RWPE2 (cell line): ENCODE measurements at regions not wholly inside any gene's neighbourhood (a gene's known extent, or its start where the extent isn't known, plus 50 kb on each side); places are given as distances from the start of the nearest gene placed in this dataset.

Source experiments
- ATAC-seq: fragments of 200-7000 bp; cut with Tn5 transposase; 3 replicates; pipeline ENCODE4 v1.9.1; 2021; ENCODE audit warnings: low read depth
- DNase-seq: peaks from one replicate; pipeline ENCODE4 v3.0.0-alpha.2; 2020; ENCODE audit warnings: low spot score
- H3K27ac ChIP-seq: fragments of 450-650 bp; 2 replicates; pipeline ENCODE4 v1.5.1; 2017; ENCODE audit warnings: mild to moderate bottlenecking; ENCODE audit not compliant: poor library complexity, severe bottlenecking
- H3K27me3 ChIP-seq: fragments of 250-450 bp; sonication (Bioruptor Pico); 2 replicates; pipeline ENCODE4 v1.5.1; 2021; ENCODE audit warnings: mild to moderate bottlenecking, moderate library complexity; ENCODE audit not compliant: insufficient read depth, poor library complexity, severe bottlenecking
- H3K36me3 ChIP-seq: fragments of 250-450 bp; sonication (Bioruptor Pico); 2 replicates; pipeline ENCODE4 v1.5.1; 2020; ENCODE audit warnings: low read depth, mild to moderate bottlenecking, moderate library complexity
- H3K4me1 ChIP-seq: fragments of 250-450 bp; sonication (Bioruptor Pico); 2 replicates; pipeline ENCODE4 v1.5.1; 2021; ENCODE audit warnings: mild to moderate bottlenecking, moderate library complexity; ENCODE audit not compliant: insufficient read depth, poor library complexity, severe bottlenecking
- H3K4me3 ChIP-seq: fragments of 250-450 bp; sonication (Bioruptor Pico); 2 replicates; pipeline ENCODE4 v1.5.1; 2021; ENCODE audit warnings: mild to moderate bottlenecking, moderate library complexity; ENCODE audit not compliant: severe bottlenecking
- H3K9me3 ChIP-seq: fragments of 250-450 bp; sonication (Bioruptor Pico); 2 replicates; pipeline ENCODE4 v1.5.1; 2021; ENCODE audit warnings: mild to moderate bottlenecking, moderate library complexity; ENCODE audit not compliant: severe bottlenecking
- TF ChIP-seq, protein P1 (sequence below): fragments of 450-650 bp; IDR thresholded peaks from one replicate; pipeline ENCODE4 v1.5.1; 2017; ENCODE audit warnings: mild to moderate bottlenecking, moderate library complexity; ENCODE audit not compliant: poor library complexity, severe bottlenecking

DNA sequence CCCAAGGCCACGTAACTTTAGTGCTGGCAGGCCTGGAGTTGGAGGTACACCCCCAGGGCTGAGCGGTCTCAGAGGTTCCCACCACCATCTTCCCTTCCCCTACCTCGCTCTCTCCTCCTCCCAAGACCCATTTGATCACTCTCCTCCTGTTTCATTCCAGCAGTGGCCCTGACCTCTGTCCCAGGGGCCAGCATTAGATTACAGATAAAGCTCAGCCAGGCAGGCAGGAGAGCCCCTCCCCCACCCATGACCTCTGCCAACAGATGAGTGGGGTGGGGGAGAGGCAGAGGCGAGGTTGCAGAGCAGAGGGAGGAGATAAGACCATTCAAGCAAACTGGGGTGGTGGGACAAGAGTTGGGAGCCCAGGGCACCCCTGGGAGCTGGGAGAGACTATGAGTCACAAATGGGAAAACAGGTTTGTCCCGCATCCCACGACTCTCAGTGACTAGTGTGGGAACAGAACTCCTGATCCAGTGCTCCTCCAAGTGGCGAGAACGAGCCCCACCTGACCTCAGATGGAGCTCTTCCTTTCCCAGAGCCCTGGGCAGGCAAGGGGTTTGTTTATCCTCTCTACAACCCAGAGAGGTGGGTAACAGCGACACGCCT, 367.9 kb downstream of the MN1 start:
- DNase-seq, result no peak

GRCh38 chr22:27434898-27435297, 366.7 kb downstream of the MN1 start:
- Histone ChIP-seq H3K27ac (no peak overlapping the region), H3K9me3 (no peaks in the 10 kb centered on the region), H3K27me3 (no peaks in the 10 kb centered on the region), H3K4me3 (no peak overlapping the region), H3K4me1 (peaks cover 8% of the 10 kb centered on the region), H3K36me3 (no peaks in the 10 kb centered on the region)
- TF ChIP-seq, protein P1, sequence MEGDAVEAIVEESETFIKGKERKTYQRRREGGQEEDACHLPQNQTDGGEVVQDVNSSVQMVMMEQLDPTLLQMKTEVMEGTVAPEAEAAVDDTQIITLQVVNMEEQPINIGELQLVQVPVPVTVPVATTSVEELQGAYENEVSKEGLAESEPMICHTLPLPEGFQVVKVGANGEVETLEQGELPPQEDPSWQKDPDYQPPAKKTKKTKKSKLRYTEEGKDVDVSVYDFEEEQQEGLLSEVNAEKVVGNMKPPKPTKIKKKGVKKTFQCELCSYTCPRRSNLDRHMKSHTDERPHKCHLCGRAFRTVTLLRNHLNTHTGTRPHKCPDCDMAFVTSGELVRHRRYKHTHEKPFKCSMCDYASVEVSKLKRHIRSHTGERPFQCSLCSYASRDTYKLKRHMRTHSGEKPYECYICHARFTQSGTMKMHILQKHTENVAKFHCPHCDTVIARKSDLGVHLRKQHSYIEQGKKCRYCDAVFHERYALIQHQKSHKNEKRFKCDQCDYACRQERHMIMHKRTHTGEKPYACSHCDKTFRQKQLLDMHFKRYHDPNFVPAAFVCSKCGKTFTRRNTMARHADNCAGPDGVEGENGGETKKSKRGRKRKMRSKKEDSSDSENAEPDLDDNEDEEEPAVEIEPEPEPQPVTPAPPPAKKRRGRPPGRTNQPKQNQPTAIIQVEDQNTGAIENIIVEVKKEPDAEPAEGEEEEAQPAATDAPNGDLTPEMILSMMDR, result no peak
- ATAC-seq (no peak), DNase-seq (no peak)

More for the DNA sequence above, 367.9 kb downstream of the MN1 start:
- Histone ChIP-seq H3K9me3 (no peaks in the 10 kb centered on the region), H3K4me3 (no peak overlapping the region), H3K4me1 (peaks cover 7% of the 10 kb centered on the region), H3K27me3 (no peaks in the 10 kb centered on the region), H3K36me3 (no peaks in the 10 kb centered on the region), H3K27ac (no peak overlapping the region)
- TF ChIP-seq, protein P1, result no peak
- no peak for ATAC-seq

DNA sequence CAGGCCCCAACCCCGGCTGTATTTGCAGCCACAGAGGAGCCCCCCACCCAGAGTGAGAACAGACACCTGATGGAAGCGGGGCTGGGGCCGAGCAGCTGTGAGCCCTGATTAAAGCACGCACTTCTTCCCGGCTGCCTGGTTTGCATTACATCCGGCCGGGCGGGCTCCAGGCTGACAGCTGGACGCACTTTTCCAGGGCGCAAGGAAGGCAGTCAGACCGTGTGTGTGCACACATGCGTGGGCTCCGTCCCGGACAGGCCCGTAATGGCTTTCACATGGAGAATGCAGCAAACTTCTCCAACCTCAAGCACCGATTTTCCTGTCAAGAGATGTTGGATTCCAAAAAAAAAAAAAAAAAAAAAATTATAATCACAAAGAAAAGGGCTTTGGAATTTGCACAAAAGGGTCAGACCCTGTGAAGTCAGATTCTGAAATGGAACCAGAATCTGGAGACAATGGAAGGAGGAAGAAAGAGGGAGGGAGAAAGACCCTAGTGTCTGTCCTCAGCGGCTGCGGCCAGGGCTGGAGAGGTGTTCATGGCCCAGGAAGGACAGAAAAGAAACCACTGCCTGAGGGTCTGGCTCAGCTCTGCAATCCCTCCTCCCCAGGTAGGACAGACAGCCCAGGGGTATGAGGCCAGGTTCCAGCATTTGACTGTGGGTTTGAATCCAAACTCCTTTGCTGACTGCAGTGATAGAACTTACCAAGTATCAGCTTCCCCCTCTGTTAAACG, 365.5 kb downstream of the MN1 start:
- Histone ChIP-seq H3K27ac (no peak overlapping the region), H3K27me3 (no peaks in the 10 kb centered on the region), H3K4me1 (peaks cover 8% of the 10 kb centered on the region), H3K4me3 (no peak overlapping the region), H3K36me3 (no peaks in the 10 kb centered on the region), H3K9me3 (no peaks in the 10 kb centered on the region)
- no peak for ATAC-seq
- TF ChIP-seq, protein P1, result no peak
- DNase-seq, result no peak

DNA sequence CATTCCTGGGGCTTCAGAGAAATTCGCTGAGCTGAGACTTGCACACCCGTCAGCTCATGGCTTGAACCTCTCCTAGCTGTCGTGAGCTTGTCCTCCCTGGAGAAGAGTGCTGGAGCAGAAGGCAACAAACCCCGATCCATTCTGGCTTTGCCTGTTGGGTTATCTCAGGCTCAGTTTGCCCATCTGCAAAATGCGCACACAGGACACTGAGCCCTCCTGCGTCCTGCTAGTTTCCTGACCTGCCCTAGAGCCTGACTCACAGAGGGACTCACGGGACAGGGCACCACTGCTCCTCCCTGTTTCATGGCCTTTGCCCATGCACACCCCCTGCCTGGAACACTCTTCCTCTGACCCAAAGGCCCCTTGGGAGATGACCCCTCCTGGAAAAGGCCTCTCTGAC, 365.0 kb downstream of the MN1 start:
- H3K27ac ChIP-seq, result no peak overlapping the region
- DNase-seq (no peak), ATAC-seq (no peak)
- H3K4me1 ChIP-seq, result peaks cover 8% of the 10 kb centered on the region
- H3K27me3 ChIP-seq, result no peaks in the 10 kb centered on the region
- TF ChIP-seq, protein P1, result no peak
- no peaks in the 10 kb centered on the region for H3K36me3 ChIP-seq
- no peak overlapping the region for H3K4me3 ChIP-seq
- no peaks in the 10 kb centered on the region for H3K9me3 ChIP-seq

- Histone ChIP-seq H3K27me3 (no peaks in the 10 kb centered on the region), H3K27ac (no peak overlapping the region), H3K4me3 (no peak overlapping the region), H3K9me3 (no peaks in the 10 kb centered on the region), H3K36me3 (no peaks in the 10 kb centered on the region), H3K4me1 (peaks cover 8% of the 10 kb centered on the region)
- no peak for DNase-seq
- TF ChIP-seq, protein P1, result no peak
- no peak for ATAC-seq
Measured at GRCh38 chr22:27437570-27437969, 364.0 kb downstream of the MN1 start.
